MM.1S (cell line): ENCODE measurements at regions not wholly inside any gene's neighbourhood (a gene's known extent, or its start where the extent isn't known, plus 50 kb on each side); places are given as distances from the start of the nearest gene placed in this dataset.

Experiments used
- DNase-seq: peaks from one replicate; pipeline ENCODE4 v3.0.0-alpha.2; 2015
- H2AFZ ChIP-seq: fragments of 300-600 bp; sonication (generic); 2 replicates; pipeline ENCODE4 v1.6.0; 2016; ENCODE audit warnings: antibody characterized with exemption, low read length
- H3F3A ChIP-seq: fragments of 300-600 bp; sonication (generic); 2 replicates; pipeline ENCODE4 v1.6.1; 2016; ENCODE audit warnings: mild to moderate bottlenecking, antibody characterized with exemption, low read length, moderate library complexity, mixed read lengths; ENCODE audit not compliant: insufficient read depth
- H3K27ac ChIP-seq: fragments of 300-600 bp; sonication (generic); 2 replicates; pipeline ENCODE4 v1.5.1; 2016; ENCODE audit warnings: mild to moderate bottlenecking, low read length
- H3K27me3 ChIP-seq: fragments of 300-600 bp; sonication (generic); replicated peaks from 2 replicates; pipeline ENCODE4 v1.6.0; 2016; ENCODE audit warnings: low read length; ENCODE audit not compliant: insufficient read depth
- H3K36me3 ChIP-seq: fragments of 300-600 bp; sonication (generic); replicated peaks from 2 replicates; pipeline ENCODE4 v1.6.1; 2016; ENCODE audit warnings: mild to moderate bottlenecking, low read length, mixed read lengths; ENCODE audit not compliant: insufficient read depth
- H3K4me1 ChIP-seq: fragments of 300-600 bp; sonication (generic); 2 replicates; pipeline ENCODE4 v1.6.1; 2016; ENCODE audit warnings: low read length, mixed read lengths
- H3K4me2 ChIP-seq: fragments of 300-600 bp; sonication (generic); 2 replicates; pipeline ENCODE4 v1.6.0; 2016; ENCODE audit warnings: low read depth, low read length
- H3K4me3 ChIP-seq: fragments of 300-600 bp; sonication (generic); 2 replicates; pipeline ENCODE4 v1.5.1; 2016; ENCODE audit warnings: low read length, mixed read lengths
- H3K79me2 ChIP-seq: fragments of 300-600 bp; sonication (generic); 2 replicates; pipeline ENCODE4 v1.6.1; 2016; ENCODE audit warnings: mixed run types, low read length, mixed read lengths
- H3K9ac ChIP-seq: fragments of 300-600 bp; sonication (generic); 2 replicates; pipeline ENCODE4 v1.6.1; 2016; ENCODE audit warnings: low read length, mixed read lengths
- H3K9me2 ChIP-seq: fragments of 300-600 bp; sonication (generic); replicated peaks from 2 replicates; pipeline ENCODE4 v1.6.1; 2016; ENCODE audit warnings: mild to moderate bottlenecking, low read length, mixed read lengths; ENCODE audit not compliant: insufficient read depth
- H3K9me3 ChIP-seq: fragments of 300-600 bp; sonication (generic); replicated peaks from 2 replicates; pipeline ENCODE4 v1.6.1; 2016; ENCODE audit warnings: mild to moderate bottlenecking, low read length, mixed read lengths; ENCODE audit not compliant: insufficient read depth
- H4K20me1 ChIP-seq: fragments of 300-600 bp; sonication (generic); 2 replicates; pipeline ENCODE4 v1.6.1; 2016; ENCODE audit warnings: mild to moderate bottlenecking, low read length, moderate library complexity, mixed read lengths; ENCODE audit not compliant: insufficient read depth
- EZH2 ChIP-seq: fragments of 300-600 bp; sonication (generic); optimal IDR thresholded peaks from 2 replicates; pipeline ENCODE3; 2017; ENCODE audit warnings: low read depth, mild to moderate bottlenecking, antibody characterized with exemption, low read length, mixed read lengths
- EZH2phosphoT487 ChIP-seq: fragments of 300-600 bp; sonication (generic); IDR thresholded peaks from 2 replicates; pipeline ENCODE4 v1.6.1; 2018; ENCODE audit warnings: antibody characterized with exemption, low read length
- TF ChIP-seq, protein P1 (sequence below): fragments of 300-600 bp; sonication (generic); IDR thresholded peaks from 2 replicates; pipeline ENCODE4 v1.5.1; 2016; ENCODE audit warnings: antibody characterized with exemption, low read length, mixed read lengths

- Histone ChIP-seq H3K4me3 (no peak overlapping the region), H3K4me1 (no peaks in the 10 kb centered on the region), H3K4me2 (no peak overlapping the region), H3K79me2 (no peaks in the 10 kb centered on the region), H3K9me2 (no peaks in the 10 kb centered on the region), H3K36me3 (no peaks in the 10 kb centered on the region), H3K9ac (no peak overlapping the region), H3K27ac (no peak overlapping the region), H3K9me3 (no peaks in the 10 kb centered on the region), H2AFZ (no peak overlapping the region), H3K27me3 (no peaks in the 10 kb centered on the region), H3F3A (no peaks in the 10 kb centered on the region), H4K20me1 (no peaks in the 10 kb centered on the region)
- no peak for TF ChIP-seq EZH2
- TF ChIP-seq, protein P1, sequence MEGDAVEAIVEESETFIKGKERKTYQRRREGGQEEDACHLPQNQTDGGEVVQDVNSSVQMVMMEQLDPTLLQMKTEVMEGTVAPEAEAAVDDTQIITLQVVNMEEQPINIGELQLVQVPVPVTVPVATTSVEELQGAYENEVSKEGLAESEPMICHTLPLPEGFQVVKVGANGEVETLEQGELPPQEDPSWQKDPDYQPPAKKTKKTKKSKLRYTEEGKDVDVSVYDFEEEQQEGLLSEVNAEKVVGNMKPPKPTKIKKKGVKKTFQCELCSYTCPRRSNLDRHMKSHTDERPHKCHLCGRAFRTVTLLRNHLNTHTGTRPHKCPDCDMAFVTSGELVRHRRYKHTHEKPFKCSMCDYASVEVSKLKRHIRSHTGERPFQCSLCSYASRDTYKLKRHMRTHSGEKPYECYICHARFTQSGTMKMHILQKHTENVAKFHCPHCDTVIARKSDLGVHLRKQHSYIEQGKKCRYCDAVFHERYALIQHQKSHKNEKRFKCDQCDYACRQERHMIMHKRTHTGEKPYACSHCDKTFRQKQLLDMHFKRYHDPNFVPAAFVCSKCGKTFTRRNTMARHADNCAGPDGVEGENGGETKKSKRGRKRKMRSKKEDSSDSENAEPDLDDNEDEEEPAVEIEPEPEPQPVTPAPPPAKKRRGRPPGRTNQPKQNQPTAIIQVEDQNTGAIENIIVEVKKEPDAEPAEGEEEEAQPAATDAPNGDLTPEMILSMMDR, result no peak
- no peak for TF ChIP-seq EZH2phosphoT487
- no peak for DNase-seq
Observed at GRCh38 chr6:43984442-43985321, 142.6 kb downstream of the MRPL14 start.

- Histone ChIP-seq H3K79me2 (no peaks in the 10 kb centered on the region), H4K20me1 (no peaks in the 10 kb centered on the region), H3K4me2 (no peak overlapping the region), H3K36me3 (no peaks in the 10 kb centered on the region), H2AFZ (no peak overlapping the region), H3K4me3 (no peak overlapping the region), H3K9me3 (no peaks in the 10 kb centered on the region), H3K4me1 (peaks cover 2% of the 10 kb centered on the region), H3K9ac (no peak overlapping the region), H3F3A (no peaks in the 10 kb centered on the region), H3K9me2 (no peaks in the 10 kb centered on the region), H3K27me3 (no peaks in the 10 kb centered on the region), H3K27ac (no peak overlapping the region)
- TF ChIP-seq EZH2 (no peak), EZH2phosphoT487 (no peak)
- TF ChIP-seq, protein P1, result no peak
- DNase-seq, result no peak
Observed at GRCh38 chr6:43983632-43984031, 143.6 kb downstream of the MRPL14 start.

- H3K9me3 ChIP-seq, result no peaks in the 10 kb centered on the region
Observed at GRCh38 chr6:43983191-43983590, 144.1 kb downstream of the MRPL14 start.

More at GRCh38 chr6:43983191-43983590, 144.1 kb downstream of the MRPL14 start:
- Histone ChIP-seq H3K9ac (no peak overlapping the region), H3K4me1 (peaks cover 6% of the 10 kb centered on the region), H3K4me2 (no peak overlapping the region), H3K79me2 (no peaks in the 10 kb centered on the region), H3K27ac (no peak overlapping the region), H3F3A (no peaks in the 10 kb centered on the region), H3K36me3 (no peaks in the 10 kb centered on the region), H2AFZ (no peak overlapping the region), H3K4me3 (no peak overlapping the region), H4K20me1 (no peaks in the 10 kb centered on the region), H3K9me2 (no peaks in the 10 kb centered on the region), H3K27me3 (no peaks in the 10 kb centered on the region)
- DNase-seq, result no peak
- TF ChIP-seq, protein P1, result no peak
- TF ChIP-seq EZH2 (no peak), EZH2phosphoT487 (no peak)
